Hepatocyte (in vitro differentiated cells): ENCODE measurements at regions not wholly inside any gene's neighbourhood (a gene's known extent, or its start where the extent isn't known, plus 50 kb on each side); places are given as distances from the start of the nearest gene placed in this dataset.

Experiments
- EZH2 ChIP-seq: fragments of 200-600 bp; sonication (generic); IDR thresholded peaks from 2 replicates; pipeline ENCODE4 v1.6.1; 2016; ENCODE audit warnings: antibody characterized with exemption, mild to moderate bottlenecking, borderline replicate concordance
- TF ChIP-seq, protein P1 (sequence below): fragments of 200-600 bp; sonication (generic); IDR thresholded peaks from 2 replicates; pipeline ENCODE4 v1.5.1; 2016; ENCODE audit warnings: antibody characterized with exemption, mild to moderate bottlenecking; ENCODE audit not compliant: poor library complexity

- TF ChIP-seq, protein P1, sequence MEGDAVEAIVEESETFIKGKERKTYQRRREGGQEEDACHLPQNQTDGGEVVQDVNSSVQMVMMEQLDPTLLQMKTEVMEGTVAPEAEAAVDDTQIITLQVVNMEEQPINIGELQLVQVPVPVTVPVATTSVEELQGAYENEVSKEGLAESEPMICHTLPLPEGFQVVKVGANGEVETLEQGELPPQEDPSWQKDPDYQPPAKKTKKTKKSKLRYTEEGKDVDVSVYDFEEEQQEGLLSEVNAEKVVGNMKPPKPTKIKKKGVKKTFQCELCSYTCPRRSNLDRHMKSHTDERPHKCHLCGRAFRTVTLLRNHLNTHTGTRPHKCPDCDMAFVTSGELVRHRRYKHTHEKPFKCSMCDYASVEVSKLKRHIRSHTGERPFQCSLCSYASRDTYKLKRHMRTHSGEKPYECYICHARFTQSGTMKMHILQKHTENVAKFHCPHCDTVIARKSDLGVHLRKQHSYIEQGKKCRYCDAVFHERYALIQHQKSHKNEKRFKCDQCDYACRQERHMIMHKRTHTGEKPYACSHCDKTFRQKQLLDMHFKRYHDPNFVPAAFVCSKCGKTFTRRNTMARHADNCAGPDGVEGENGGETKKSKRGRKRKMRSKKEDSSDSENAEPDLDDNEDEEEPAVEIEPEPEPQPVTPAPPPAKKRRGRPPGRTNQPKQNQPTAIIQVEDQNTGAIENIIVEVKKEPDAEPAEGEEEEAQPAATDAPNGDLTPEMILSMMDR: no peak
- TF ChIP-seq EZH2: no peak
Observed at GRCh38 chr2:85939131-85939530, 50.3 kb upstream of the ST3GAL5 start.
